Fibroblast of lung (primary cell): ENCODE measurements at regions not wholly inside any gene's neighbourhood (a gene's known extent, or its start where the extent isn't known, plus 50 kb on each side); places are given as distances from the start of the nearest gene placed in this dataset.

ENCODE experiments used
- CTCF ChIP-seq, 2 donors: IDR thresholded peaks in 1 of 2; conservative IDR thresholded peaks in 1 of 2; 1 replicate in 1 of 2; 2 replicates in 1 of 2; pipeline ENCODE4 v1.5.1; 2011 to 2012; ENCODE audit warnings: low read length in 2 of 2, control low read depth in 1 of 2, inconsistent platforms in 1 of 2, low read depth in 1 of 2, mild to moderate bottlenecking in 1 of 2
- EZH2 ChIP-seq: IDR thresholded peaks from 2 replicates; pipeline ENCODE4 v1.5.1; 2012; ENCODE audit warnings: low read length, control low read depth, mild to moderate bottlenecking; ENCODE audit errors: missing control alignments

- TF ChIP-seq CTCF (conservative IDR thresholded peaks at IDR 0.05 in 1 of 2, IDR thresholded peaks at IDR 0.05 in 1 of 2; ENCODE audit: low read depth in 1 of 2, low read length in 2 of 2) (no peak), EZH2 (no peak)
Measured at GRCh38 chr12:67797185-67797741, 148.7 kb downstream of the DYRK2 start.
